ENCODE measurements at regions not wholly inside any gene's neighbourhood (a gene's known extent, or its start where the extent isn't known, plus 50 kb on each side); places are given as distances from the start of the nearest gene placed in this dataset.
"Not testable (repeated sequence)": the region's sequence is repeated elsewhere in the genome, so short reads cannot be mapped to it uniquely, and the experiment has no call there.

DNA sequence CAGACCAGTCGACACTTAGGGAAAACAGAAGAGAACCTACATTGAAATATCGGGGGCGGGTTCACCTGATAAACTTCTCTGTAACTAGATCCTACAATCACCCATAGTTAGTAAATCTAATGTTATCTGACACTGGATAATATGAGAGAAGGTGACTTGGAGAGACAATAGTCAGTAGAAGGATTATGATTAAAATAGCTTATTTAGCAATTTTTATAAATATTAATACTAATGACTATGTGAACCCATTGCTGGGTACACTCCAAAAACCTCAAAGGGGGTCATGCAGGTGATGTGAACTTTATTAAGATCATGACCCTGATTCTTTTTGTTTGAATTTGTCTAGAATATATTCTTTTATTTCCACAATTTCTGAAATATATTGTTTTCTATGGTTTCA, 164.1 kb upstream of the CCNH start:
- DNase-seq: no peak
- TF ChIP-seq GATA1 (IDR thresholded peaks at IDR 0.05; ENCODE audit: low read depth, low read length): no peak
- no peak for TF ChIP-seq POLR2A (IDR thresholded peaks at IDR 0.05; ENCODE audit: low read length)

GRCh38 chr5:87576306-87576705, 163.6 kb upstream of the CCNH start:
- DNase-seq: not testable (repeated sequence)

- TF ChIP-seq POLR2A (IDR thresholded peaks at IDR 0.05; ENCODE audit: low read length) (no peak), GATA1 (IDR thresholded peaks at IDR 0.05; ENCODE audit: low read depth, low read length) (no peak)
- DNase-seq: no peak
Observed at GRCh38 chr5:87574106-87574505, 161.4 kb upstream of the CCNH start.

- TF ChIP-seq GATA1 (IDR thresholded peaks at IDR 0.05; ENCODE audit: low read depth, low read length) (no peak), POLR2A (IDR thresholded peaks at IDR 0.05; ENCODE audit: low read length) (no peak)
- DNase-seq: no peak
Observed at GRCh38 chr5:87572611-87573010, 159.9 kb upstream of the CCNH start.

GRCh38 chr5:87572090-87572489, 159.4 kb upstream of the CCNH start:
- no peak for TF ChIP-seq POLR2A (IDR thresholded peaks at IDR 0.05; ENCODE audit: low read length)
- no peak for TF ChIP-seq GATA1 (IDR thresholded peaks at IDR 0.05; ENCODE audit: low read depth, low read length)
- DNase-seq: no peak

DNA sequence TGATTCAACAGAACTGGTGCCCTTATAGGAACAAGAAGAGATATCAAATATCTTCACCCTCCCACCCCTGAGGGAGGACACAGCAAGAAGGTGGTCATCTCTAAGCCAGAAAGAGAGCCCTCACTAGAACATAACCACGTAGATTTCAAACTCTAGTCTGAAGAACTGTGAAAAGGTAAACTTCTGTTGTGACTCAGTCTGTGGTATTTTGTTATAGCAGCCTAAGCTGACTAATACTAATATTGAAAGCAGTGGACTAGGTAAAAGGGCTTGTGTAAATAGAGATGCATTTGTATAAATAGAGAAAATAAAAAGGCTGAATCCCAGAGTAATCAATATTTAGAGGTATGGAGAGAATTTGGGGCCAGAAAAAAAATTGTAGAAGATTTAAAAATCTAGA, 157.6 kb upstream of the CCNH start:
- no peak for DNase-seq

DNA sequence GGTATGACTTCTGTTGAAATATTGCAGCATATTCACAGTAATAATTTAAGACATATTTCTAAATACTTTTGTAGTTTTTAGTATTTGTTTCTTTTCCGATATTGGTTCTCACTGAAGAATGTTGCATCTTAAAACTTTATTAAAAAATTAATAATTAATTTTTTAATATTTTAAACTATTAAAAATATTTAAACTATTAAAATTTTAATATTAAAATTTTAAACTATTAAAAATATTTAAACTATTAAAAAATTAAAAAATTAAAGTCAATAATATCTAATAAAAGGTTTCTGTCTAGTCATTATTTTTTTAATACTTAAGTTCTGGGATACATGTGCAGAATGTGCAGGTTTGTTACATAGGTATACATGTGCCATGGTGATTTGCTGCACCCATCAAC, 149.3 kb upstream of the CCNH start:
- TF ChIP-seq GATA1 (IDR thresholded peaks at IDR 0.05; ENCODE audit: low read depth, low read length): no peak
- TF ChIP-seq POLR2A (IDR thresholded peaks at IDR 0.05; ENCODE audit: low read length): no peak
- DNase-seq: no peak

More for the DNA sequence above, 157.6 kb upstream of the CCNH start:
- no peak for TF ChIP-seq GATA1 (IDR thresholded peaks at IDR 0.05; ENCODE audit: low read depth, low read length)
- no peak for TF ChIP-seq POLR2A (IDR thresholded peaks at IDR 0.05; ENCODE audit: low read length)

- DNase-seq: no peak
- TF ChIP-seq POLR2A (IDR thresholded peaks at IDR 0.05; ENCODE audit: low read length) (no peak), GATA1 (IDR thresholded peaks at IDR 0.05; ENCODE audit: low read depth, low read length) (no peak)
Observed at GRCh38 chr5:87560528-87560927, 147.8 kb upstream of the CCNH start.

DNA sequence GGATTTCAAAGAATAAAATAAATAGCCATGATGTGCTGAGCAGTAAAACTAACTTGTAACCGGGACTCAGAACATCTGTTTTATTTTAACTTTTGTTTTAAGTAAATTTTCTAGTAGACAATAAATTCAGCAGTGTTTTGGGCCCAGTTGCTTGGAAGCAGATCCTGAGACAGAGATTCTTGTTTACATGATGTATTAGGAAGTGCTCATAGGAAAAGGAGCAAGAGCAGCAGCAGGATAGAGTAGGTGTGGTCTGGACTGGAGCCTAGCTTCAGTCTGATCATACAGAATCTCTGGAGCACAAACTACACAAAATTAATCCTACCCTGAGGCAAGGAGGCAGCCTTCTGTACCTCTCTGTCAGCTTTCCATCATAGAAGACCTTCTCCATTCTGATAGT, 139.2 kb upstream of the CCNH start:
- no peak for DNase-seq
- TF ChIP-seq GATA1 (IDR thresholded peaks at IDR 0.05; ENCODE audit: low read depth, low read length) (no peak), POLR2A (IDR thresholded peaks at IDR 0.05; ENCODE audit: low read length) (no peak)

- no peak for DNase-seq
- no peak for TF ChIP-seq GATA1 (IDR thresholded peaks at IDR 0.05; ENCODE audit: low read depth, low read length)
- no peak for TF ChIP-seq POLR2A (IDR thresholded peaks at IDR 0.05; ENCODE audit: low read length)
Observed at GRCh38 chr5:87541676-87542075, 128.9 kb upstream of the CCNH start.

DNA sequence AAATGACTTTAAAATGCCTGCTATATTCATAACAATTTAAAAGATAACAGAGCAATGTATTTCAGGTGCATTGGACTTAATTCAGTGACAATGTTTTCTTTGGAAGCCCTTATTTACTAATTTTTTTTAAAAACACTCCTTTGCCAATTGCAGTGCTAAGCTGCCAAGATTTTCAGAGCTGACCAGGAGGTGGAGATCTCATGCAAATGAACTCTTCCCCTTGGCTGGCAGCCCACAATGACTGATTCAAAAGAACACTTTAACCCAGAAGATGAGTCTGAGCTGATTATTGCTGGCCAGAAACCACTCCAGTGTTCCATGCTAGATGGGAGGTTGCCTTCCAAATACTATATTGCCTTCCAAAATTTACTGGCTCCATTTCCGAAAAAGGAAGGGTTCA, 128.3 kb upstream of the CCNH start:
- TF ChIP-seq POLR2A (IDR thresholded peaks at IDR 0.05; ENCODE audit: low read length) (no peak), GATA1 (IDR thresholded peaks at IDR 0.05; ENCODE audit: low read depth, low read length) (no peak)
- DNase-seq: peak; percentile 2 to 13

- TF ChIP-seq GATA1 (IDR thresholded peaks at IDR 0.05; ENCODE audit: low read depth, low read length) (no peak), POLR2A (IDR thresholded peaks at IDR 0.05; ENCODE audit: low read length) (no peak)
- DNase-seq: peak in 1 of 2 experiments; percentile 1
Observed at GRCh38 chr5:87539839-87540238, 127.1 kb upstream of the CCNH start.

GRCh38 chr5:87536365-87536764, 123.6 kb upstream of the CCNH start:
- no peak for TF ChIP-seq POLR2A (IDR thresholded peaks at IDR 0.05; ENCODE audit: low read length)
- TF ChIP-seq GATA1 (IDR thresholded peaks at IDR 0.05; ENCODE audit: low read depth, low read length): no peak
- no peak for DNase-seq

DNA sequence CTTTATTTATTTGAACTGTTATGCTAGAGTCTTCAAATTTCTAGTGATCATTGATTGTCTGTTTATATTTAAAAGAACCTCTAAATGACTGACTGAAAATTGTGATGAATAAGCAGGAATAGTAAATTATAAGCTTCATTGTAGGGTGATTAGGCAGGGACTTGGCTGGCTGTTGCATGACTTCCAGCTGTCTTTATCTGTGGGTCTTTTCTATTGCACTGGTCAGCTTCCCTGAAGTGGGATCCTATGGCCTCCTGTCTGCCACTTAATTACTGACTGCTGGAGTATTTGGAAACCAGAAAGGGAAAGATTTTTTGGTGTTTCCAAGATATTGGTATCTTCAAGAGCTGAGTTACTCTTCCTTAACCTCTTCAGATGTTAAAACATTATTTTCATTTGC, 123.0 kb upstream of the CCNH start:
- TF ChIP-seq POLR2A (IDR thresholded peaks at IDR 0.05; ENCODE audit: low read length) (no peak), GATA1 (IDR thresholded peaks at IDR 0.05; ENCODE audit: low read depth, low read length) (no peak)
- no peak for DNase-seq

DNA sequence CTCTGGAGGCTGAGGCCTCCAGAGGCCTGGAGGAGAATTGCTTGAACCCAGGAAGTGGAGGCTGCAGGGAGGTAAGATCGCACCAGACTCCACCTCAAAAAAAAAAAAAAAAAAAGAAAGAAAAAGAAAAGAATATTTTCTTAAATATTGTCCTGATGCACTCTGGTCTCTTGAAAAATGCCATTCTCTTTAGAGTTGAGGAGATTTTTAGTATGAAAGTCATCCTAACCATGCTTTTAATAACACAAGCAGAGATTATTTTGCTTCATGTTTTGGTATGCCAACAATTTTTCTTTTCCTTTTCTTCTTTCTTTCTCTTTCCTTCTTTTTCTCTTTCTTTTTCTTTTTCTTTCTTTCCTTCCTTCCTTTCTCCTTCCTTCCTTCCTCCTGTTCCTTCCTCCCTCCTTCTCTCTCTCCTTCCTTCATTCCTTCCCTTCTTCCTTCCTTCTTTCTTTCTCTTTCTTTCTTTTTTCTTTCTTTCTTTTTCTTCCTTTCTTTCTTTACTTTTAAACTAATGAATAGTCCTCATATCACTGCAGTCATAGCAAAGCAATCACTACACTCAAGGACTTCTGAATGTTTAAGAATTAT, 116.9 kb upstream of the CCNH start:
- TF ChIP-seq GATA1 (IDR thresholded peaks at IDR 0.05; ENCODE audit: low read depth, low read length) (no peak), POLR2A (IDR thresholded peaks at IDR 0.05; ENCODE audit: low read length) (no peak)
- no peak for DNase-seq

- TF ChIP-seq GATA1 (IDR thresholded peaks at IDR 0.05; ENCODE audit: low read depth, low read length): no peak
- no peak for TF ChIP-seq POLR2A (IDR thresholded peaks at IDR 0.05; ENCODE audit: low read length)
- DNase-seq: no peak
Observed at GRCh38 chr5:87526131-87526530, 113.4 kb upstream of the CCNH start.

Data from erythroblast (primary cell).